ENCODE measurements at regions not wholly inside any gene's neighbourhood (a gene's known extent, or its start where the extent isn't known, plus 50 kb on each side); places are given as distances from the start of the nearest gene placed in this dataset.

GRCh38 chr1:238776126-238776525 lies 610.2 kb upstream of the CHRM3 start:
- Histone ChIP-seq H2AFZ (ENCODE audit: low read length) (no peak overlapping the region), H4K91ac (ENCODE audit: insufficient read length, low read depth, low read length) (no peak overlapping the region), H2AK5ac (ENCODE audit: insufficient read length, low read length) (no peak overlapping the region), H3K9me3 (ENCODE audit: control insufficient read depth, low read depth, low read length) (no peaks in the 10 kb centered on the region), H3K56ac (ENCODE audit: insufficient read length, low read depth, low read length) (no peak overlapping the region), H2BK20ac (ENCODE audit: low read depth, low read length, poor library complexity, severe bottlenecking) (no peak overlapping the region), H3K23ac (ENCODE audit: insufficient read length, low read depth, low read length) (no peak overlapping the region), H4K20me1 (ENCODE audit: control insufficient read depth, insufficient read depth, insufficient read length) (no peaks in the 10 kb centered on the region), H2BK15ac (ENCODE audit: low read depth, low read length) (no peak overlapping the region), H3T11ph (ENCODE audit: low read length) (no peak overlapping the region), H3K14ac (ENCODE audit: insufficient read depth, low read length) (no peak overlapping the region), H2BK120ac (ENCODE audit: low read depth, low read length, poor library complexity, severe bottlenecking) (no peak overlapping the region), H3K79me2 (ENCODE audit: insufficient read depth, low read length) (no peaks in the 10 kb centered on the region), H3K23me2 (ENCODE audit: insufficient read length, low read depth, low read length, poor library complexity, severe bottlenecking) (no peaks in the 10 kb centered on the region), H3K27ac (ENCODE audit: insufficient read length, low read depth, low read length) (no peak overlapping the region), H3K18ac (ENCODE audit: insufficient read length, low read depth, low read length) (no peak overlapping the region), H3K4me2 (ENCODE audit: insufficient read depth, insufficient read length, low read length) (no peak overlapping the region), H4K8ac (replicated peaks; ENCODE audit: insufficient read length, low read depth, low read length) (no peak overlapping the region), H3K79me1 (ENCODE audit: insufficient read depth, low read depth, low read length, poor library complexity, severe bottlenecking) (no peaks in the 10 kb centered on the region), H3K4ac (ENCODE audit: low read depth, low read length) (no peak overlapping the region), H4K5ac (ENCODE audit: insufficient read length, low read depth, low read length) (no peak overlapping the region), H3K27me3 (ENCODE audit: insufficient read depth, low read length) (no peaks in the 10 kb centered on the region), H2BK5ac (ENCODE audit: insufficient read length, low read length) (no peak overlapping the region), H2BK12ac (ENCODE audit: insufficient read length, low read depth, low read length) (no peak overlapping the region), H3K4me1 (ENCODE audit: insufficient read depth, low read length) (no peaks in the 10 kb centered on the region), H3K9ac (ENCODE audit: extremely low read depth, insufficient read length, low read length) (no peak overlapping the region)
- Mint-ChIP-seq H3K4me1 (no peaks in the 10 kb centered on the region), H3K36me3 (ENCODE audit: insufficient read depth in 1 of 3, low read depth in 3 of 3) (no peaks in the 10 kb centered on the region), H3K4me3 (no peak overlapping the region), H3K9me3 (no peaks in the 10 kb centered on the region), H3K27ac (no peak overlapping the region; a peak in 1 of 7 replicates), H3K27me3 (ENCODE audit: low read depth) (no peaks in the 10 kb centered on the region)
- no peak for TF ChIP-seq CTCF (conservative IDR thresholded peaks at IDR 0.05)
- no CpG with 5 or more reads among the region's 3 CpGs for WGBS (ENCODE audit: extremely low coverage, insufficient read length, low lambda C conversion rate)
- no peak for DNase-seq
